Limb (tissue), 2 donors: ENCODE measurements at regions not wholly inside any gene's neighbourhood (a gene's known extent, or its start where the extent isn't known, plus 50 kb on each side); places are given as distances from the start of the nearest gene placed in this dataset.

Experiments used
- DNase-seq, 2 donors: peaks; one replicate each; pipeline ENCODE4 v3.0.0-alpha.2; 2016; ENCODE audit errors: extremely low spot score in 2 of 2

- no peak for DNase-seq
Measured at GRCh38 chr18:40031435-40031834, 1923.6 kb upstream of the PIK3C3 start.

GRCh38 chr18:40019797-40020392 lies 1935.1 kb upstream of the PIK3C3 start:
- no peak for DNase-seq

GRCh38 chr18:40018266-40018665 lies 1936.8 kb upstream of the PIK3C3 start:
- no peak for DNase-seq

GRCh38 chr18:40017021-40017420 lies 1938.0 kb upstream of the PIK3C3 start:
- DNase-seq: no peak

- no peak for DNase-seq
Measured at GRCh38 chr18:40016405-40016804, 1938.6 kb upstream of the PIK3C3 start.

GRCh38 chr18:40013001-40013609 lies 1941.9 kb upstream of the PIK3C3 start:
- no peak for DNase-seq

GRCh38 chr18:40011201-40011600 lies 1943.8 kb upstream of the PIK3C3 start:
- no peak for DNase-seq

- no peak for DNase-seq
Measured at GRCh38 chr18:40006634-40007033, 1948.4 kb upstream of the PIK3C3 start.

GRCh38 chr18:40004246-40004645 lies 1950.8 kb upstream of the PIK3C3 start:
- DNase-seq: no peak

- DNase-seq: no peak
Measured at GRCh38 chr18:39998317-39998716, 1956.7 kb upstream of the PIK3C3 start.

- DNase-seq: no peak
Measured at GRCh38 chr18:39994498-39994897, 1960.5 kb upstream of the PIK3C3 start.

GRCh38 chr18:39991696-39992265 lies 1963.3 kb upstream of the PIK3C3 start:
- DNase-seq: no peak

- no peak for DNase-seq
Measured at GRCh38 chr18:39990540-39990939, 1964.5 kb upstream of the PIK3C3 start.

GRCh38 chr18:39976771-39977170 lies 1978.3 kb upstream of the PIK3C3 start:
- DNase-seq: no peak

GRCh38 chr18:39972521-39972920 lies 1982.5 kb upstream of the PIK3C3 start:
- no peak for DNase-seq

- DNase-seq: no peak
Measured at GRCh38 chr18:39969803-39970494, 1985.1 kb upstream of the PIK3C3 start.

- DNase-seq: no peak
Measured at GRCh38 chr18:39966275-39966674, 1988.8 kb upstream of the PIK3C3 start.

GRCh38 chr18:39962546-39962945 lies 1992.5 kb upstream of the PIK3C3 start:
- no peak for DNase-seq

GRCh38 chr18:39960550-39960949 lies 1994.5 kb upstream of the PIK3C3 start:
- DNase-seq: no peak

- no peak for DNase-seq
Measured at GRCh38 chr18:39959839-39960238, 1995.2 kb upstream of the PIK3C3 start.

- DNase-seq: no peak
Measured at GRCh38 chr18:39958876-39959275, 1996.2 kb upstream of the PIK3C3 start.

- no peak for DNase-seq
Measured at GRCh38 chr18:39952816-39953215, 2002.2 kb upstream of the PIK3C3 start.
